OCI-LY1 (cell line): ENCODE measurements at regions not wholly inside any gene's neighbourhood (a gene's known extent, or its start where the extent isn't known, plus 50 kb on each side); places are given as distances from the start of the nearest gene placed in this dataset.

Experiments used
- H2AFZ ChIP-seq: fragments of 200-600 bp; sonication (generic), shearing (Covaris generic); 2 replicates; pipeline ENCODE4 v1.6.0; 2014; ENCODE audit warnings: antibody characterized with exemption, mild to moderate bottlenecking, low read length
- H3F3A ChIP-seq: fragments of 200-600 bp; sonication (generic), shearing (Covaris generic); 2 replicates; pipeline ENCODE4 v1.6.0; 2014; ENCODE audit warnings: mild to moderate bottlenecking, antibody characterized with exemption, low read length, moderate library complexity; ENCODE audit not compliant: insufficient read depth
- H3K27ac ChIP-seq: fragments of 200-600 bp; sonication (generic); 2 replicates; pipeline ENCODE4 v1.5.1; 2014; ENCODE audit warnings: low read length, mixed run types, mild to moderate bottlenecking, low read depth; ENCODE audit not compliant: poor library complexity, severe bottlenecking
- H3K27me3 ChIP-seq: fragments of 200-600 bp; sonication (generic); 2 replicates; pipeline ENCODE4 v1.6.0; 2014; ENCODE audit warnings: antibody characterized with exemption, mild to moderate bottlenecking, low read length, moderate library complexity; ENCODE audit not compliant: insufficient read depth
- H3K36me3 ChIP-seq: fragments of 200-600 bp; sonication (generic); 2 replicates; pipeline ENCODE4 v1.6.1; 2014; ENCODE audit warnings: mild to moderate bottlenecking, antibody characterized with exemption, low read length, moderate library complexity, mixed read lengths; ENCODE audit not compliant: insufficient read depth
- H3K4me1 ChIP-seq: fragments of 200-600 bp; sonication (generic); 2 replicates; pipeline ENCODE4 v1.5.1; 2014; ENCODE audit warnings: mild to moderate bottlenecking, low read length, moderate library complexity; ENCODE audit not compliant: insufficient read depth, severe bottlenecking
- H3K4me2 ChIP-seq: fragments of 200-600 bp; sonication (generic), shearing (Covaris generic); 2 replicates; pipeline ENCODE4 v1.6.1; 2014; ENCODE audit warnings: low read length
- H3K4me3 ChIP-seq: fragments of 200-600 bp; sonication (generic); 2 replicates; pipeline ENCODE4 v1.5.1; 2014; ENCODE audit warnings: low read length, low read depth, mild to moderate bottlenecking, mixed read lengths; ENCODE audit not compliant: poor library complexity, severe bottlenecking
- H3K79me2 ChIP-seq: fragments of 200-600 bp; shearing (Covaris generic); 2 replicates; pipeline ENCODE4 v1.6.1; 2016; ENCODE audit warnings: mixed run types, low read length, mixed read lengths; ENCODE audit not compliant: insufficient read depth
- H3K9ac ChIP-seq: fragments of 200-600 bp; sonication (generic), shearing (Covaris generic); 2 replicates; pipeline ENCODE4 v1.6.1; 2014; ENCODE audit warnings: mild to moderate bottlenecking, low read length, mixed read lengths
- H3K9me2 ChIP-seq: fragments of 200-600 bp; sonication (generic), shearing (Covaris generic); 2 replicates; pipeline ENCODE4 v1.6.1; 2014; ENCODE audit warnings: low read depth, mild to moderate bottlenecking, low read length, mixed read lengths
- H3K9me3 ChIP-seq: fragments of 200-600 bp; shearing (Covaris generic); 2 replicates; pipeline ENCODE4 v1.6.1; 2014; ENCODE audit warnings: low read length, mixed read lengths
- H4K20me1 ChIP-seq: fragments of 200-600 bp; sonication (generic), shearing (Covaris generic); 2 replicates; pipeline ENCODE4 v1.6.0; 2016; ENCODE audit warnings: mild to moderate bottlenecking, low read length; ENCODE audit not compliant: insufficient read depth
- EZH2 ChIP-seq: fragments of 200-600 bp; sonication (generic), shearing (Covaris generic); IDR thresholded peaks from 2 replicates; pipeline ENCODE4 v1.8.0; 2017; ENCODE audit warnings: borderline replicate concordance, mixed run types, mild to moderate bottlenecking, antibody characterized with exemption, low read length, moderate library complexity, mixed read lengths
- TF ChIP-seq, protein P1 (sequence below): fragments of 200-600 bp; sonication (generic), shearing (Covaris generic); IDR thresholded peaks from 2 replicates; pipeline ENCODE4 v1.5.1; 2017; ENCODE audit warnings: mild to moderate bottlenecking, antibody characterized with exemption, low read length, moderate library complexity, mixed read lengths

DNA sequence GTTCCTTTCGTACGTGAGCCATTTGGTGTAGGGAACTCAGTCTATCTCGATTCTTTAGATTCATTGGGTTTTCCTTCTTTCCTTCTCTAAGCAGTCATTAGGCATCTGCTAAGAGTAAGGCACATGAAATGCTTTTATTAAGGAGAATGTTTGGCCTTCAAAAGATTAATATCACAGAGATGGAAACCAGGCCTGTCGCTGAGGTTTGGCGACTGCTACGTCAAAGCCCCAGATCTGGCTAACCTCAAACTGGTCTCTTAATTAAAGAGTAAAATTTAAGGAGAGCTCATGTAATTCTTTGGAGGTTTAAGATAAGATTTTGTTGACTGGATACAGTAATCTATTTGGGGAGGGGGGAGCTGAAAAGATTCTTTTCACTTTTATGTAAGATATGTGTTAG lies 189.8 kb downstream of the JCAD start:
- H4K20me1 ChIP-seq, result no peaks in the 10 kb centered on the region
- no peaks in the 10 kb centered on the region for H3K9me2 ChIP-seq
- no peaks in the 10 kb centered on the region; the same call in 1 of the 2 replicates for H3K27me3 ChIP-seq
- no peaks in the 10 kb centered on the region for H3K79me2 ChIP-seq
- H3K9ac ChIP-seq, result no peak overlapping the region
- H3K9me3 ChIP-seq, result no peaks in the 10 kb centered on the region
- no peak overlapping the region for H3K4me3 ChIP-seq
- H3K4me1 ChIP-seq, result no peaks in the 10 kb centered on the region
- TF ChIP-seq, protein P1, sequence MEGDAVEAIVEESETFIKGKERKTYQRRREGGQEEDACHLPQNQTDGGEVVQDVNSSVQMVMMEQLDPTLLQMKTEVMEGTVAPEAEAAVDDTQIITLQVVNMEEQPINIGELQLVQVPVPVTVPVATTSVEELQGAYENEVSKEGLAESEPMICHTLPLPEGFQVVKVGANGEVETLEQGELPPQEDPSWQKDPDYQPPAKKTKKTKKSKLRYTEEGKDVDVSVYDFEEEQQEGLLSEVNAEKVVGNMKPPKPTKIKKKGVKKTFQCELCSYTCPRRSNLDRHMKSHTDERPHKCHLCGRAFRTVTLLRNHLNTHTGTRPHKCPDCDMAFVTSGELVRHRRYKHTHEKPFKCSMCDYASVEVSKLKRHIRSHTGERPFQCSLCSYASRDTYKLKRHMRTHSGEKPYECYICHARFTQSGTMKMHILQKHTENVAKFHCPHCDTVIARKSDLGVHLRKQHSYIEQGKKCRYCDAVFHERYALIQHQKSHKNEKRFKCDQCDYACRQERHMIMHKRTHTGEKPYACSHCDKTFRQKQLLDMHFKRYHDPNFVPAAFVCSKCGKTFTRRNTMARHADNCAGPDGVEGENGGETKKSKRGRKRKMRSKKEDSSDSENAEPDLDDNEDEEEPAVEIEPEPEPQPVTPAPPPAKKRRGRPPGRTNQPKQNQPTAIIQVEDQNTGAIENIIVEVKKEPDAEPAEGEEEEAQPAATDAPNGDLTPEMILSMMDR, result no peak
- no peak for TF ChIP-seq EZH2
- H3K4me2 ChIP-seq, result no peak overlapping the region
- H3F3A ChIP-seq, result no peaks in the 10 kb centered on the region
- H3K36me3 ChIP-seq, result no peaks in the 10 kb centered on the region
- H3K27ac ChIP-seq, result no peak overlapping the region
- H2AFZ ChIP-seq, result no peak overlapping the region

DNA sequence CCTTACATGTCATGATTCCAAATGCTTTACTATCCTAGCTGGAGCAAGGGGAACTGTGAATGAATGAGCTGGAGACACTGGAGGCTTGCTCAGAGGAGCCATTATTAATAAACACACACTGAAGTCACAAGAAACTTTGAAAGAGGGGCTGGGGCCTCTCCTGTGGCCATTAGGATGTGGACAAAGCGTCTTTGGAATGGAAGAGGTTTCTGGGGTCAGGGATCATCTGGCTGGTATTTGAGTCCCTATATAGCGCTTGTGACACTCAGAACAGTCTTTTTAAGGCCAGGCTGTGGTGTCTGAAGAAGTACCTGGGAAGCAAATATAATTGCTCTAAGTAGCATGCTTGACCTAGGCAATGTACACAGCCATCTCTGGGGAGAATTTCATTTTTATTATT lies 193.0 kb downstream of the JCAD start:
- Histone ChIP-seq H3K4me3 (no peak overlapping the region), H3K9ac (no peak overlapping the region), H3K27me3 (no peaks in the 10 kb centered on the region; the same call in 1 of the 2 replicates), H2AFZ (no peak overlapping the region), H3F3A (no peaks in the 10 kb centered on the region), H4K20me1 (no peaks in the 10 kb centered on the region), H3K4me1 (no peaks in the 10 kb centered on the region), H3K4me2 (no peak overlapping the region), H3K9me2 (no peaks in the 10 kb centered on the region), H3K9me3 (no peaks in the 10 kb centered on the region), H3K79me2 (no peaks in the 10 kb centered on the region), H3K27ac (no peak overlapping the region), H3K36me3 (no peaks in the 10 kb centered on the region)
- TF ChIP-seq, protein P1, result no peak
- TF ChIP-seq EZH2, result no peak

DNA sequence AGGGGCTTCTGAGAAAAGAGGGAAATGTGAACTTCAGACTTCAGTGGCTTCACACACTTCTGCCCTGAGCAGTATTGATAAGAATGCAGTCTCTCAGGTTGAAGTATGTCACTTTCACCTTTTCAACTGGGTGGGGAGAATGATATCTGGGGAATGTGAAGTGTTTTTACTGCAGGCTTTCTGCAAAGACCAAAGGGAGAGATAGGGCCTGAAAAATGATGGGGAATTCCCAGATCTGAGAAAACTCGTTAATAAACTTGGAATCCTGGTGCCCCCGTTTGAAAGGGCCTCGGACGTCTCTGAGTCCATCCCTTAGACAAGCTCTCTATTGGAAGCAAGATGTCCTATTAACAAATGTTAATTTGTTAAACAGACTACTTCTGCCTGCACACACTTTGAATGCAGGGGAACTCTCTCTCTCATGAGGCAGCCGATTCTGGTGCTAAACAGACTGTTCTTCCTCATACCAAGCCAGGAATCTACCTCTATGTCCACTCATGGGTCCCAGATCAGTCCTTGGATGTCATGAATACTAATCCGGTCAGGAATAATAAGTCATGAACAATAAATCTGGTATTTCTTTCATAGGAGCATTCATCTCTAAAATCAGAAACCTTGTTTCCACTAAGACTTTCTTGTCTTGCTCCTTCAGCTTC lies 193.6 kb downstream of the JCAD start:
- no peaks in the 10 kb centered on the region; the same call in 1 of the 2 replicates for H3K27me3 ChIP-seq
- H3K9me2 ChIP-seq, result no peaks in the 10 kb centered on the region
- H3K4me2 ChIP-seq, result no peak overlapping the region
- no peaks in the 10 kb centered on the region for H4K20me1 ChIP-seq
- no peaks in the 10 kb centered on the region for H3F3A ChIP-seq
- TF ChIP-seq, protein P1, result no peak
- no peak for TF ChIP-seq EZH2
- no peak overlapping the region for H3K27ac ChIP-seq
- H3K4me1 ChIP-seq, result no peaks in the 10 kb centered on the region
- no peak overlapping the region for H2AFZ ChIP-seq
- H3K9me3 ChIP-seq, result no peaks in the 10 kb centered on the region
- no peak overlapping the region for H3K9ac ChIP-seq
- H3K4me3 ChIP-seq, result no peak overlapping the region
- H3K79me2 ChIP-seq, result no peaks in the 10 kb centered on the region
- H3K36me3 ChIP-seq, result no peaks in the 10 kb centered on the region
